HG03575 (cell line): ENCODE measurements at regions not wholly inside any gene's neighbourhood (a gene's known extent, or its start where the extent isn't known, plus 50 kb on each side); places are given as distances from the start of the nearest gene placed in this dataset.

Experiments used
- ATAC-seq: cut with Tn5 transposase; IDR thresholded peaks from one replicate; pipeline ENCODE4 v1.9.1; 2021; ENCODE audit not compliant: unreplicated experiment, insufficient number of reproducible peaks, low FRiP score; ENCODE audit errors: extremely low read depth

DNA sequence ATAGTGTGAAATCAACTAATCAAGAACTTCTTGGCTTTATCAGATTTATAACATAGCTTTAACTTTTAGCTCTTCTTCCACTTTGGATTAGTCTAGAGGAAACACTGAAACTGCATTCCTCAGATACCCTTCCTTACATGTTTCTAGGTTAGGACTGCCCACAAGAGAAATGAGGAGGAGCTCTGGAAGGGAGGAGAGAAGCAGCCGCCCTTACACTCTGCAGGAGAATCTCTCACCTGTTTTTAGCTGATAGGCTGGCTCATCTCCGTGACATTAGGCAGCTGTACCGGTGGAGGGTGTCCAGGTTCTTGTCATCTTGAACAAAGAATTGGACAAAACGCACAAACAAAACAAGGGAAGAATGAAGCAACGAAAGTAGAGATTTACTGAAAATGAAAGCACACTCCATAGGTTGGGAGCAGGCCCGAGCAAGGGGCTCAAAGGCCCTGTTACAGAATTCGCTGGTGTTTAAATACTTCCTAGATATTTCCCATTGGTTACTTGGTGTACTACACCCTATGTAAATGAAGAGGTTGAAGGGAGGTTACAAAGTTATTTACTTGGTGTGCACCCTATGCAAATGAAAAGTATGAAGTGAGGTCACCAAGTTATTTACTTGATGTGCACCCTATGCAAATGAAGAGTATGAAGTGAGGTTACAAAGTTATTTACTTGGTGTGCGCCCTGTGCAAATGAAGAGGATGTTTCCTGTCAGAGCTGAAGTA lies 524.9 kb upstream of the CHRM3 start:
- no peak for ATAC-seq

DNA sequence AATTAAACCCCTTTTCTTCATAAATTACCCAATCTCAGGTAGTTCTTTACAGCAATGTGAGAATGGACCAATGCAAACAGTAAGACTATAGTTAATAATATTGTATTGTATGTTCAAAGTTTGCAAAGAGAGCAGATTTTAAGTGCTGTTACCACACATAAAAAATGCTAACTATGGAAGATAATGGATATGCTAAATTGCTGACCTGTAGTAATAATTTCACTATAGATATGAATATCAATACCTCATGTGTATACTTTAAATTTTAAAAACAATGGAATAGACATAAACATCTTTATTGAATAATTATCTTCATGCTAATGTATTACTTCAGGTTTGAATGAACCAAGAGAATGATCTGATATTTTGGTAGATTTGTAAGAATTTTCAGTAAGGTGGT lies 552.4 kb upstream of the CHRM3 start:
- no peak for ATAC-seq

DNA sequence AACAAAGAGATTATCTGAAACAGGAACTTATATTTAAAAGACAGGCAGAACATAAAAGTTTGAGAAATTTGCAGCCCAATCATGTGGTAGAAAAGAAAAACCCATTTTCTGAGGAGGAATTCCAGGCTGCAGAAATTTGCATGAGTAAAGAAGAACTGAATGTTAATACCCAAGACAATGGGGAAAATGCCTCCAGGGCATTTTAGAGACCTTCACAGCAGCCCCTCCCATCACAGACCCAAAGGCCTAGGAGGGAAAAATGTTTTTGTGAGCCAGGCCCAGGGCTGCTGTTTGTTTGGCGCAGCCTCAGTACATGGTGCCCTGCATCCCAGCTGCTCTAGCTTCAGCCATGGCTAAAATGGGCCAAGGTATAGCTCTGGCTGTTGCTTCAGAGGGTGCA lies 554.3 kb upstream of the CHRM3 start:
- ATAC-seq: no peak

DNA sequence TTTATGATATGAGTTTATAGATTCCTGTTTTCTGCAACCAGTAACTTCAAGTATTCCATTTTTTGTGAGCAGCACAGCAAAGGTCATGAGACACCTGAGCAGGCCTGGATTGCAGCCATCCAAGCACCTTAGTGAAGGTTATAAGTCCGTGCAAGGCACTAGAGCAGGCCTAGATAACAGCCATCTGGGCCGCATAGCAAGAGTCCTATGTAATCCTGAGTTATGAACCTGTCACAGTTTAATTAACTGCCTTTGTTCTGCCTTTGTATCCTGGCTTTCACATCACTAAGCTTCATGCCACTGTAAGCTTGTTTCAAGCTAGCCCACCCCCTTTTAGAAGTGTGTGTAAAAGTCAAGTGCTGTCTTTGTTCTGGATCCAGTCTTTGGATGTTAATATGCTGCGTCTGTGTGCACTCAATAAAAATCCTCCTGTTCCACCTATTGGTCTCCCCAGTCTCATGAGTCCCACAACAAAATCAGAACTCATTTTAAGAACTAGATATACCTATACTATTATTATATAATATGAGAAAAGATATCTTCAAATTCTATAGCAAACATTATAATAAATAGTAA lies 556.2 kb upstream of the CHRM3 start:
- no peak for ATAC-seq

DNA sequence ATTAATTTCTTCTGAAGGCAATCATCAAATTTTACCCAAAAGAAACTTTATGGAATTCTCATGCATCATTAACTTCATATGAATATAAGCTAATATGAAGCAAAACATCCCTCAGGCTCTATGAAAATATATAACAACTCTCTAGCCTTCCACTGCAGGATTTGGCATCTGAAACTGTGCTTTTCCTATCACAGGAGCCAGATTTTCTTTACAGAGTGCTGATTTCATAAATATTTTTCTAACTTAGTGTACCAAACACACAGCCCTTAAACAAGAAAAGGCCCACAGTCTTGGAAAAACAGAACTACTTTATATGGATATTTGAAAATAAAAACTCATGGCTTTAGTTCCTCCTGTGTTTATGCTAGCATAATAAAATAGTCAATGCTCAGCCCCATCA lies 559.5 kb upstream of the CHRM3 start:
- ATAC-seq: no peak

DNA sequence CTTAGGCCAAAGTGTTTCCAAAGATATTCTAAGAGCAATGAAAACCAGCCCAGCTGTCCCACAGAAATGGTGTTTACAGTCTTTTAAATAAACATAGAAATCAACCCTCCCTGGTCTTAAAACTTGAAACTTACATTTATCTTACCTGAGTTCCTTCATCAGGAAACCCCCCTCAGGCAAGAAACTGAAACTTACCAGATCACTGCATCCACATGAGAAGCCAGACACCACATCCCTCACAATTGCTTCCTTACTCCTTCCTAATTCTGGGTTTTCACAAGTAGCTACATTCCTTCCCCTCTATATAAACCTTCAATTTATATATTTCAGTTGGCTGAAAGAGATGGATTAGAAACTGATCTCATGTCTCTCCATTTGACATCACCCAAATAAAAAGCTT lies 563.0 kb upstream of the CHRM3 start:
- ATAC-seq: no peak

DNA sequence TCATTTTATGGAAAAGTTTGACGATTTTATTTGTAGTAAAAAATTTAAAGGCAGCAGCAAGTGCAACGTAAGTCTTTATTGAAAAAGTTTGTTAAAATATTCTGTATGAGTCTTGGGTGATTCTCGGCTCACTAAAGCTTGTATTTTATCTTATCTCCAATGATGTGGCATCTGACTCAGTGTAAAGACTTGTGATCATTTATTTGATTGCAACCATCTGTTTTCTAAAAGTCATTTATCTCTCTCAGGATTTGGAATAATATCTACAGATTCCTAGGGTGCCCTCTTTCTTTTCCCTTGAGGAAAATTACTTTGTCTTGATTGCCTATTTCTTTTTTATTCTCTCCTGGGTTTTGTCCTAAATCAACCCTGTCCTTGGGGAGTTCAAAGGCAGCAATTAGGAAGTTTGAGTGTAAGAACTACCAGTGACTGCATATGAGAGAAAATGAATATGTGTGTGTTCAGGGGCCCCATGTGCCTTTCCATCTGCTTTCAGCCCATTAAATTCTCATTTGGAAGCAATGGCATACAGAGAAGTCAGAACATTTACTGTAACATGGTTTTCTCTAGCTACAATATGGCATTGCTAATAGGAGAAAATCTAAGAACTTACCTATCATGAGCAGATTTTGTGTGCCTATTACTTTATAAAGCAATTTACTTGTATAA lies 575.0 kb upstream of the CHRM3 start:
- no peak for ATAC-seq

DNA sequence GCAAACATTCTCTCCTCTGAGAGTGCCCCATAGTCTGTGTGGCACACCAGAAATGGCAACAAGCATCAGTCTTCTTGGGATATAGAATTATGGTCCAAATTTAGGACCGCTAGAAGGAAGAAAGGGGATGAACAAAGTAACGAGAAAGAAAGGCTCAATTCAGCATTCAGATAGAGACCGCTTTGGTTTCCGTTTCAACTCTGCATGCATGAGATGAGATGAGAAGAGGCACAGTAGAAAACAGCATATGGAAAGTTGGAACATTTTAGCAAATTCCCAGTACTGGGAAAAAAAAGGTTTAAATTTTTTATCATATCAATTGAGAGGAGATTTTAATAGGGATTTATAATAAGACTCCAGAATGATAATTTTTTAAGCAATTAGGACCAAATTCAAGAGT lies 595.5 kb upstream of the CHRM3 start:
- no peak for ATAC-seq

DNA sequence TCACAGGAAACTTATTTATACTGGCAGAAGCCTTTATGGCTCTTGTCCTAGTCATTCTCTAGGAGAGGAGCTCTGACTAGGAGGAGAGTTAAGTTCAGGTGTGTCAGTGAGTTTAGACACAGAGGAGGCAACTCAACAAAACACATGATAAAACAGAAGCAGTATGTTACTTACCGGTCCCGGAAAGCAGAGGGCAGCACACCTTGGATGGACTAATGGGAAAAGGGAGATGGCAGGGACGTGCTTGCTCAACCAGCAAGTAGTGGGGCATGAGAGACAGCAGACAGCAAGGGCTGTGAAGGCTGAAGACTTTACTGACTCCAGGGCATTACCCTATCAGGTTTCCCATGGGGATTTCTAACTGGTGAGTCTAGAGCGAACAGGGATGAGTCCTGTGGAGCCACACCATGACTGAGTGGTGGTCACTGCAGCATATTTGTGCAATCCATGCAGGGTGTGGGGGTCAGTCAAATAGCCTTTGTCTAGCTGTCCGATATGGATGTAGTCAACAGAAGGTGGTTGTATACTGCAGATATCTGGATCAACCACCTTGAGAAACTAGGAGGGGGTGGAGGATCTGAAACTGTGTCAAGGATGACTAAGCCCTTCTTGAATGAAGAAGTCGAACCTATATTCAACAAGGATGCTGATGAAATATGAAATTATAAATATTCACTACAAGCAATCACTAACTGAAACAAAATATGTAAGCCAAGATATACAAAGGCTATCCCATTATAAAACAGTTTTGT lies 596.3 kb upstream of the CHRM3 start:
- ATAC-seq: no peak

DNA sequence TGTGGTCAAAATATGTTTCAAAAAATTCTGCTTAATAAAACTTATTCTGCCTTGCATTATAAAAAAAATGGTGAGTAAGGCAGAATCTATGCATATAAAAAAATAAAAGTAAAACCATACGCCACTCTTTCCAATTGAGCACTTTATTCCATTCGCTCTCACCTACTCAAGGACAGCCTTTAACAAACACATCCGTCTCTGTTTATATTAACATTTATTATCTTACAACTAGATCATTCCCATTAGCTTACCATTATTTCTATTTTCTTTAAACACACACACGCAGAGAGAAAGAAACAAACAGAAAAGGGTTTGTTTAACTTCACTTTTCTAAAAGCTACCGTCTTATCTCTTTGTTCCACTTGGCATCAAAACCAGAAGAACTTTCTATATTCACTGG lies 598.9 kb upstream of the CHRM3 start:
- no peak for ATAC-seq

DNA sequence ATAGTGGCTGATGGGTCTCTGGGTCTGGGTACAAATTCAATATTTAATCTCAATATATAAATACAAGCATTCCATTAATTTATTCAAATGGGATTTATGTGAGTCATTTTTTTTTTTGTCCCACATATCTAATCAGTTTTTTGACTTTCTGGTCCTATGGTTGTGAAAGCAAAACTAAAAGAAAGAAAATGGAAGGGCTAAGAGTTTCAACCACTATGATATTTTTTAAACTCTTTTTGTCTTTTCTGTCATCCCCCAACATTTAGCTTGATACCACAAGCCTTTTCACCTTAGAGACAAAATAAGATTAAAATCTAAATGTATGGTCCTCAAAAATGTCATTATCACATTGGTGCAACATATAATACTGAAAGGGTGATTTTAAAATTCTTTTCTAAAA lies 602.7 kb upstream of the CHRM3 start:
- ATAC-seq: no peak

DNA sequence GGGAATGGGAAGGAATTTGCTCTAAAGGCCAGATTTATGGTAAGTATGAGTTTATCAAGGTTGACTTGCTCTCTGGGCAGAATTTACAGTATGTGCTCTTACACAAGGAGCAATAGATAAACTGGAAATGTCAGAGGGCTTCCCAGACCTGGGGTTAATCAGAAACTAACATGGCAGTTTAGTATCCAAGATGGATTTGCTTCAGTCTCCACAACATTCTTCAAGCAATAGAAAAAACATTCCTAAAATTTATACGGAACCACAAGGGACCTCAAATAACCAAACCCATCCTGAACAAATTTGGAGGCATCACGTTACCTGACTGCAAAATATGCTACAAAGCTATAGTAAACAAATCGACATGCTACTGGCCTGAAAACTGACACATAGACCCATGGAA lies 606.7 kb upstream of the CHRM3 start:
- no peak for ATAC-seq

DNA sequence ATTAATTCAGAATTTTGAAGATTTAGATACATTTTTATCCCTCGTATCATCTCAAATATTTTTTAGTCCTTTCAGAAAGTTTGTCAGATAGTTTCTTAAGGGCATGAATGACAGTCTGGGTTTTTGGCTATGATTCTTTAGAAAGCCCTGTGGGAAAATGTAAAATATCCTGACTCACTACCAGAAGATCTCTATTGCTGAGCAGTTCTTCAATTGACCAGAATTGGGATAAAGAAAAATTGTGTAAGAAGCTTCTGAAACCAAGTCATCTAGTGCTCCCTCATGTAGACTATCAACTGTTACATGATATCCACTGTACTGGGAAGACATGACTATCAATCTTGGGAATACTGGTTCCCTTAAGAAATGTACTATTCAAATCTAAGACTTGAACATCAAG lies 608.3 kb upstream of the CHRM3 start:
- ATAC-seq: no peak

DNA sequence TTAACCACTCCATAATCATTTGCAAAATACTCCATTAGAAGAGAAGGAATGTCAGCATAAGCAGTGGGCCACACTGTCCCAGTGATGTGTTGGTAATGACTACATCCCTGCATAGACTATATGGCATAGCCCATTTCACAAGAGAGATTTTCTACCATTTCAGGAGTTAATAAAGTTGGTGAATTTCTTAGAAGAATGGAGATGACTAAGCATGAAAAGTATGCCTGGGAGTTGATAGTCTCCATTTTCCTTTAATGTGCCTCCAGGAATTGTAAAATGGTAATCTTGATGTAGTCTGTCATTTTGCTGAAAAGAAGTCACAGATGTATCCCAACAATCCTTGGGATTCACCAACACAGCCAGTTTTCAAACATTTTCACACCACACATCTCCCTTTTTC lies 608.8 kb upstream of the CHRM3 start:
- ATAC-seq: no peak

DNA sequence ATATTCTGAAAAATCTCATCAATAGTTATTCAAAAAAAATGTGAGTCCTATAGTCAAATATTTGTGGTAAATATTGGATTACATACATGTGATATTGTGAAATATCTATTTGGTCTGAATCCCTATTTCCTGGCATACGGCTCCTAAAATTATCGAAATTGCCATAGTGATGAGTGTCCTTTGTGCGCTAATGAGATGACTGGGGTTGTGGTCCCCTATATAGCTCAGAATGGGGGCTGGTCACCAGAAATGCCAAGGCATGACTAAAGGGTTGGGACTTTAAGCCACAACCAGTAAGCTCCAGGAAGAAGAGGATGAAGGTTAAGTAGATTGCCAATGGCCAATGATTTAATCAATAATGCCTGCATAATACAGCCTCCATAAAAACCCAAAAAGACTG lies 610.2 kb upstream of the CHRM3 start:
- no peak for ATAC-seq

DNA sequence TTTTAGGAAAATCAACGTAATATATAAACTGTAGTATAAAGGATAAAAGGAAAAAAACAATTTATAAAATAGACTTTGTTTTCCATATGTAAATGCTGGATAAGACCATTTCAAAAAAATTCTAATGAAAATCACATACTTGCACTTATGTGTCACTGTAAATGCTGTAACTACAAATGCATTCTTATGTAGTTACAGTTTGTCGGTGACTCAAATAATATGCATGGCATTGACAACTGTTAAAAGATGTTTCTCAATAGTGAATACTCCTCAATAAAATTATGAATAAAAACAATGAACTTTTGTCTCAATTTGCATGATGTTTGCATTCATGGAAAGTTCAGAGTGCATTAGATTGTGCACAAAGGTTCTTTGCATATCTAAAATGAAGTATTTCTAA lies 614.0 kb upstream of the CHRM3 start:
- no peak for ATAC-seq

DNA sequence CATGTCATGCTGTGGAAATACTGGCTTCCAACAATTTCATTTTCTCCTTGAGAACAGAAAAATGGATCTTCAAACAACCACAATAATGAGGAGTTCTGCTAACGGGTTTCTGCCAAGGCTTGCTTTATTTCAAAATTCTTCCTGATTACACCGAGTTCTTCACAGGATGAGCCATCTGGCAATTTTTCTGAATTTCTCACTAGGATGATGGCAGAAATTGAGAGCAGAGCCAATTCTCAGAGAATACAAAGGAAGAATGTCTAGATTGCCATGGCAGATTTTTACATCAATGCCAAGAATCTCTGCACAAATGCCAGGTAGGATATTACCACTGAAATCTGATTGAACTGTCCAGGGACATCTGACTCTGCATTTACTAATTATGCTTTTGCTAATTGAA lies 619.0 kb upstream of the CHRM3 start:
- ATAC-seq: no peak

DNA sequence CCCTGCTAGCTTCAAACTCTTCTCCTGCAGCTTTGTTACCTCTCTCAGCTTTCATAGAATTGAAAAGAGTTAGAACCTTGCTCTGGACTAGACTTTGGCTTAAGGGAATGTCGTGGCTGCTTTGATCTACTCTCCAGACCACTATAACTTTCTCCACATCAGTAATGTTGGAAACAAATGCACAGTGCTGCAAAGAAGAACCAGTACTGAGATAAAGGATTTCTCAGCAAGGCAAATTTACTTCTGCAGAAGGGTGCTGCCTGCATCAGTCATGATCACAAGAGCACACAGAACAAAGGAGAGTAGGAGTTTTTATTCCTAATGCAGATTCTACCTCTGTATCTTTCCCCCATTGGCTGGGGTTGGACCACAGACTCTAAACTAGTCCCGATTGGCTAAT lies 621.6 kb upstream of the CHRM3 start:
- ATAC-seq: no peak

DNA sequence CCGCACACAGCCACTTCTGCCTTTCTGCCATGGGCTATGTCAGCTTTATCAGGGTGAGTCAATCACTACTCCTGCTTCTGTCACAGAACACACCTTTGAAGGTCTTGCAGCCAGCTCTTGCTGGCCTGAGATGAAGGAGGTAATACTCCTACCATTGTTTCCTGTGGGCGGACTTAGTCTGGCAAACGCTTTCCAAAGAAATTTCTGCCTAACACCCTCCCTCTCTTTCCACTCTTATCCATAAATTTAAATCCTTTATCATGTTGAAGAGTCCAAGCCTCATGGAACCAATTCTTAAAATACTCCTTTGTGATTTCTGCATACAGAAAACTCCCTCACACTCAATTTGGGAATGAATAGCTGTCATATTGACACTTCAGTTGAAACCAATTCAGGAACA lies 633.1 kb upstream of the CHRM3 start:
- ATAC-seq: no peak

DNA sequence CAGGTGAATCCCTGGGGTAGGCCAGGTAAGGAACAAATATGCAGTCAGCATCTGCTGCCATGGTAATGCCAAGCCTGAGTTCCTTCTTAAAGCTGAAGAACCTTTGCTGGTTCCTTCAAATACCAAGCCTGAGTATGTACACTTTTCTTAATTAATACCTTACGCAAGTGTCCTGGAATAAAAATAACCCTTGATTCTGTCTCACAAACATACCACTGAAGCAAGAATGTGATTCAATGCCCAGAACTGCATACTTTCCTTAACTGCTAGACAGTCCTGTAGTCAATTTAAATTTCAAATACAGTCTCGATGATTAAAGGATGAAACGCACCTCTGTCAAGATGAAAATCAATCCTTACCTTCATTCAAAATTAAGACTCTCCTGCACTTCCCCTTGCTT lies 634.0 kb upstream of the CHRM3 start:
- ATAC-seq: no peak
